ENCODE measurements at regions not wholly inside any gene's neighbourhood (a gene's known extent, or its start where the extent isn't known, plus 50 kb on each side); places are given as distances from the start of the nearest gene placed in this dataset.

DNA sequence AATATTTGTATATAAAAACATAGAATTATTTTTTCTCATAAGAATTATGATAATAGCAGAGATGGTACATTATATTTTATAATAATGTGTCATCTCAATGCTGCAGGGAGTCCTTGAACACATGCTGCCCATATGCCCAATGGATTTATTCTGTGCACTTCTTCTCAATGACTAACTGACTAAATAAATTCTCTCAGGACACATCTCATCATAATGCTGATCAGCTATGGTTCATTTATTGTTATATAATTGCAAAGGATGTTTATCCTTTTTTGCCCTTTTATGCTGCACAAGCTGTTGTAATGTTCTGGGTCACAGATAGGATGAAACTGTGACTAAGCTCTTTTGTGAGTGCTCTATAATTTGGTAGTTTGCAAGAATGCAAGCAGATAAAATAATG lies 1273.3 kb upstream of the ATXN8OS start:
- TF ChIP-seq CTCF (conservative IDR thresholded peaks at IDR 0.05 in 1 of 2, IDR thresholded peaks at IDR 0.05 in 1 of 2; ENCODE audit: low read depth in 1 of 2, low read length in 2 of 2), result no peak
- no peak for TF ChIP-seq EZH2 (IDR thresholded peaks at IDR 0.05; ENCODE audit: low read length, missing control alignments)

All from fibroblast of lung (primary cell).